Lower leg skin (tissue), 4 donors: ENCODE measurements at regions not wholly inside any gene's neighbourhood (a gene's known extent, or its start where the extent isn't known, plus 50 kb on each side); places are given as distances from the start of the nearest gene placed in this dataset.

Experiments
- DNase-seq, 2 donors: peaks; one replicate each; pipeline ENCODE4 v3.0.0-alpha.2; 2019; ENCODE audit warnings: low spot score in 2 of 2
- H3K4me3 ChIP-seq: fragments of 200-600 bp; sonication (generic); 2 replicates; pipeline ENCODE4 v1.5.1; 2017; ENCODE audit warnings: mild to moderate bottlenecking, low read depth; ENCODE audit not compliant: poor library complexity, severe bottlenecking
- POLR2A ChIP-seq, 2 donors: fragments of 450-650 bp; IDR thresholded peaks; one replicate each; pipeline ENCODE4 v1.6.1; 2016 to 2017; ENCODE audit warnings: antibody characterized with exemption in 2 of 2, mild to moderate bottlenecking in 1 of 2, moderate library complexity in 1 of 2
- WGBS, 2 donors: methylation state at CpG; one replicate each; pipeline ENCODE4 v1.1.5; 2018; 5-methylcytosine and 5-hydroxymethylcytosine counted together
- intact Hi-C: fragments of 100-400 bp; cut with DNase I; formaldehyde crosslinking; loops from one replicate; pipeline ENCODE4 v1.15.0; 2023; ENCODE audit warnings: low total_unique reads
- TF ChIP-seq, protein P1 (sequence below), 3 donors: fragments of 450-650 bp; IDR thresholded peaks; one replicate each; pipeline ENCODE4 v1.5.1; 2016; ENCODE audit warnings: antibody characterized with exemption in 3 of 3, mild to moderate bottlenecking in 3 of 3, moderate library complexity in 2 of 3

- intact Hi-C loops: no loop called here
- no peak for TF ChIP-seq POLR2A (IDR thresholded peaks at IDR 0.05)
- 38 to 39% methylated on average over 4 of the region's 4 CpGs for WGBS, 2 donors
- DNase-seq: no peak
- H3K4me3 ChIP-seq: no peak overlapping the region
These were observed 1280.3 kb upstream of the B3GALT2 start for GRCh38 chr1:194466706-194467105.

DNA sequence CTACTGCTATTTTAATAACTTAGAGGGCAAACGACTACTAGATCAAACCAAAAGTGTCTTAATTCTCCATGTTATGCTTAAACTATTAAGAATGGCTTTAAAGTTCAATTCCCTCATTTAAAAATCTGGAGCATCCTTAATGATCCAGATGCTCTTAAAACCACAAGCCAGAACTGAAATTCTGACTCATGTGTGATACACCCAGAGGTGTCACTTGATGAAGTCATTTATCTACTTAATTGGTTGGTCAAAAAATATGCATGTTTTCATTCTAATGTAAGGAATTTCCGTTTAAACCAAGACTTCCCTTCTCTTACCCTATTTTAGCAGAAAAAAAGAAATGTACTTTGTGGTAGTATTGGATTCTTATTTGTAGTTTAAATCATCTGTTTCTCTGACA, 1261.2 kb upstream of the B3GALT2 start:
- no peak overlapping the region for H3K4me3 ChIP-seq

DNA sequence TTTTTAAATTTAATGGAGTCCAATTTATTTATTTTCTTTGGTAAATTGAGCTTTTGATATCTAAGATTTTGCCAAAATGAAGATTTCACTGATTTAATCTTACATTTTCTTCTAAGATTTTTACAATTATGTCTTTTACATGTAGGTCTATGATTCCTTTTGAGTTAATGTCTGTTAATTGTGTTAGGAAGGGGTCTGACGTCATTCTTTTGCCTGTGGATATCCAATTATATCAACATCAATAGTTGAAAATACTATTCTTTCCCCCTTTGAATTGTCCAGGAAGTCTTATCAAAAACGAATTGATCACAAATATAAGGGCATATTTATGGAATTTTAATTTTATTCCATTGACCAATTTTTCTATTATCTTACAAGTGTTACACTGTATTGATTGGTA, 1258.8 kb upstream of the B3GALT2 start:
- TF ChIP-seq POLR2A (IDR thresholded peaks at IDR 0.05): no peak
- TF ChIP-seq, protein P1, sequence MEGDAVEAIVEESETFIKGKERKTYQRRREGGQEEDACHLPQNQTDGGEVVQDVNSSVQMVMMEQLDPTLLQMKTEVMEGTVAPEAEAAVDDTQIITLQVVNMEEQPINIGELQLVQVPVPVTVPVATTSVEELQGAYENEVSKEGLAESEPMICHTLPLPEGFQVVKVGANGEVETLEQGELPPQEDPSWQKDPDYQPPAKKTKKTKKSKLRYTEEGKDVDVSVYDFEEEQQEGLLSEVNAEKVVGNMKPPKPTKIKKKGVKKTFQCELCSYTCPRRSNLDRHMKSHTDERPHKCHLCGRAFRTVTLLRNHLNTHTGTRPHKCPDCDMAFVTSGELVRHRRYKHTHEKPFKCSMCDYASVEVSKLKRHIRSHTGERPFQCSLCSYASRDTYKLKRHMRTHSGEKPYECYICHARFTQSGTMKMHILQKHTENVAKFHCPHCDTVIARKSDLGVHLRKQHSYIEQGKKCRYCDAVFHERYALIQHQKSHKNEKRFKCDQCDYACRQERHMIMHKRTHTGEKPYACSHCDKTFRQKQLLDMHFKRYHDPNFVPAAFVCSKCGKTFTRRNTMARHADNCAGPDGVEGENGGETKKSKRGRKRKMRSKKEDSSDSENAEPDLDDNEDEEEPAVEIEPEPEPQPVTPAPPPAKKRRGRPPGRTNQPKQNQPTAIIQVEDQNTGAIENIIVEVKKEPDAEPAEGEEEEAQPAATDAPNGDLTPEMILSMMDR (IDR thresholded peaks at IDR 0.05): no peak
- 70% methylated on average over 2 of the region's 2 CpGs for WGBS, 2 donors
- no peak for DNase-seq
- no peak overlapping the region for H3K4me3 ChIP-seq
- intact Hi-C loops: no loop called here

More for the DNA sequence above, 1261.2 kb upstream of the B3GALT2 start:
- TF ChIP-seq, protein P1 (IDR thresholded peaks at IDR 0.05): no peak
- no peak for TF ChIP-seq POLR2A (IDR thresholded peaks at IDR 0.05)
- intact Hi-C loops: no loop called here
- DNase-seq: no peak
- WGBS, 2 donors: 42 to 54% methylated on average over 2 of the region's 2 CpGs

DNA sequence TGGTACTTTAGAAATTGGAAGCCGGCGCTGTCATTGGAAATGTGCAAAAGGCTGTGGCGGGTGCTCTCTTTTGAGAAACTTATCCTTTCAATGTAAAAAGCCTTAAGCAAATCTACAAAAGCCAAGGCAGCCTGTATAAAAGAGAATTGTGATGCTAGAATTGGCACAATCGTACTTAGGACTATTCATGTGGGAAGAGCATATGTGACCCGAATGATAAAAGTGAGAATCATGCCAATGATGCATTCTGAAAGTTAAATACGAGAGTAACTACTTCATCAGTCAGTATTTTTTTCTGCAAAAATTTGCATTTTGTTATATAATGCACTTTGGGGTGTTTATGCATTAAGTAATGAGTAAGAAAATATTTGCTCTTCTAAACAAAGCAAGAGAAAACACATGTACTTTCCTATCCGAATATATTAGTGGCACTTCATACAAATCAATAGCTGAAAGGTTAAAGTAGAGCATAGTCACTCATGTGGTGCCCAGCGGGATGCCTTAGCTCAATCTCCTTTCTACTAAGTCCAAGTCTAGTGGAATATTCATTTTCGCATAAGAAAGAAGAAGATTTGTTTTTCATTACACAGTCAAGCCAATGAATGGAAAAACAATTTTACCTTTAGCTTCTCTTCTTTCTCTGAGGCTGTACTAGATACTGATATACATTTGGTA, 1256.6 kb upstream of the B3GALT2 start:
- no peak for DNase-seq
- TF ChIP-seq, protein P1 (IDR thresholded peaks at IDR 0.05): no peak
- TF ChIP-seq POLR2A (IDR thresholded peaks at IDR 0.05): no peak
- 75 to 77% methylated on average over 9 of the region's 9 CpGs for WGBS, 2 donors
- intact Hi-C loops: no loop called here
- H3K4me3 ChIP-seq: no peak overlapping the region

DNA sequence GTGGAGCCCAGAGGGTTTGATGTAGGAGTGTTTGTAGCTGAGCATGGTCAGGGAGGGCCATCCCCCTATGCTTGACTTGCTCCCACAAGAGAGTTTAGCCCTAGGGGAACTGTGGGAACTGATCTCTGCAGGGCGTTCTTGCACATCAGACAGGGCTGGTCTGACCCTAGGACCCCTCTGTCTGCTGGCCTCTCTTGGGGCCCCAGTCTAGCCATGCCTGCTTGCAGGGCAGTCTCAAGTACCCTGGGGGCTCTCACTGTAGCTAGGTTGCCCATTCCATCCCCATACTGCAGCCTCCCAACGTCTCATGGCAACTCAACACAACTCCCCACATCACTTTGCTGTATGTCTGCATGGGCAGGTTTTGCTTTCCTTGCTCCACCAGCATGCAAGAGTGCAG, 1250.7 kb upstream of the B3GALT2 start:
- no peak for DNase-seq
- intact Hi-C loops: no loop called here
- H3K4me3 ChIP-seq: no peak overlapping the region
- TF ChIP-seq, protein P1 (IDR thresholded peaks at IDR 0.05): no peak
- TF ChIP-seq POLR2A (IDR thresholded peaks at IDR 0.05): no peak
- 77 to 85% methylated on average over 2 of the region's 2 CpGs for WGBS, 2 donors

GRCh38 chr1:194431121-194431520, 1244.7 kb upstream of the B3GALT2 start:
- 86 to 93% methylated on average over 21 of the region's 21 CpGs for WGBS, 2 donors
- DNase-seq: no peak

More at GRCh38 chr1:194431121-194431520, 1244.7 kb upstream of the B3GALT2 start:
- TF ChIP-seq, protein P1 (IDR thresholded peaks at IDR 0.05): no peak
- TF ChIP-seq POLR2A (IDR thresholded peaks at IDR 0.05): no peak
- intact Hi-C loops: no loop called here
- H3K4me3 ChIP-seq: no peak overlapping the region
